ENCODE measurements at regions not wholly inside any gene's neighbourhood (a gene's known extent, or its start where the extent isn't known, plus 50 kb on each side); places are given as distances from the start of the nearest gene placed in this dataset.

DNA sequence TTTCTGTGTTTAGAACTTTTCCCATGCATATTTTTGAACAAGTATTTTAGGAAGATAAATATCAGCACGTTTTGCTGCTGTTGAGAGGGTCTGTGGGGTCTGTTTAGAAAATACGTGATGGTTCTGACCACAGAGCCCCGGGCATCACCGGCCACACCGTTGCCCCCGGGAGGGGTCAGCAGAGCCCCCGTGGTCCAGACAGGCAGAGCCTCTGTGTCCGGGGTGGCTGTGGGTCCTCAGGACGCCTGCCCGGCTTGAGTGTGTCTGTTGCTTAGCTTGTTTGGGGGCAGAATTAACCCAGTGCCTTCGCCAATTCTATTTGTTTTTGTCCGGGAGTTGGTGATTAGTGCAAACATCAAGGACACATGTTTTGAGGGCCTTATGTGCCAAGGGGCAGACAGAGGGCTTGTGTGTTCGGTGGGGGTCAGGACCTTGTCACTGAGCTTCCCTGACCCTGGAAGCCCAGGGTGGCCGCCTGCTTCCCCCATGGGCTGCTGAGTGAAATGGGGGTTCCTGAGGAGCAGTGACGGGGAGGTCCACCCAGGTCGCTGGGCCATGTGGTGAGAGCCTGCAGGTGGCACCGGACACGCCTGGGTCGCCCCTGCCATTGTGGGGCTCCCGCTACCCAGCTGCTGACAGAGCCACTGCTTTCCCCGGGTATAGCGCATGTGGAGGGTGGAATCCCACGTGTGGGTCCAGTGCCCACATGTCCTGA is 122.2 kb downstream of the SIK1 start:
- Mint-ChIP-seq H3K4me1 (peaks cover 3% of the 10 kb centered on the region; the same call in 1 of the 3 replicates), H3K27me3 (ENCODE audit: insufficient read depth, low read depth, poor library complexity) (peaks cover 9% of the 10 kb centered on the region), H3K4me3 (no peak overlapping the region), H3K36me3 (ENCODE audit: low read depth) (no peaks in the 10 kb centered on the region), H3K9me3 (no peaks in the 10 kb centered on the region), H3K27ac (no peak overlapping the region)
- Histone ChIP-seq H4K20me1 (replicated peaks; ENCODE audit: insufficient read depth) (no peaks in the 10 kb centered on the region), H3K4me1 (ENCODE audit: insufficient read depth) (no peaks in the 10 kb centered on the region), H3K27me3 (ENCODE audit: insufficient read depth) (no peaks in the 10 kb centered on the region), H3F3A (replicated peaks; ENCODE audit: low read depth) (no peaks in the 10 kb centered on the region), H3K36me3 (ENCODE audit: insufficient read depth) (no peaks in the 10 kb centered on the region), H3K4me2 (no peak overlapping the region), H3K4me3 (no peak overlapping the region), H3K79me2 (replicated peaks; ENCODE audit: insufficient read depth) (no peaks in the 10 kb centered on the region), H2AFZ (no peak overlapping the region), H3K27ac (ENCODE audit: low read depth) (no peak overlapping the region), H3K9me2 (ENCODE audit: insufficient read depth) (no peaks in the 10 kb centered on the region)
- TF ChIP-seq CREB1 (CRISPR knock-in tag; IDR thresholded peaks at IDR 0.05; ENCODE audit: low read depth) (no peak), POLR2AphosphoS5 (IDR thresholded peaks at IDR 0.05; ENCODE audit: low read depth) (no peak), NANOG (IDR thresholded peaks at IDR 0.05; ENCODE audit: borderline replicate concordance) (no peak), JUNB (IDR thresholded peaks at IDR 0.05; ENCODE audit: unreplicated experiment) (no peak), ETS1 (IDR thresholded peaks at IDR 0.05) (no peak)
- ATAC-seq (no peak), DNase-seq (ENCODE audit: low spot score) (no peak)

DNA sequence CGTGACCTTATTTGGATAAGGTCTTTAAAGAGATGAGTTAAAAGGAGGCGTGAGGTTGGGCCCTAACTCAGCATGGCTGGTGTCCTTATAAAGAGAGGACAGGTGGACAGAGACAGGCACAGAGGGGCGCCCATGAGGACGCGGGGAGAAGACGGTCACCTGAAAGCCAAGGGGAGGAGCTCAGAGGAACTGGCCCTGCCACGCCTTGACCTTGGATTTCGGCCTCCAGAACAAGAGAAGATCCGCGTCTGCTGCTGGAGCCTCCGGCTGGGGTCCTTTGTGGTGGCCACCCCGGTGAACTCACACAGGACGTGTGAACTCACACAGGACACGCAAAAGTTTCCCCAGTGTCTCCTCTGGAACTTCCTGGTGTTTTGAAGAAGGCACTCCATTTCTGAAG is 122.7 kb downstream of the SIK1 start:
- H3K27ac Mint-ChIP-seq, result no peak overlapping the region
- no peaks in the 10 kb centered on the region for H3F3A ChIP-seq (replicated peaks; ENCODE audit: low read depth)
- DNase-seq (ENCODE audit: low spot score), result no peak
- no peaks in the 10 kb centered on the region for H3K36me3 ChIP-seq (ENCODE audit: insufficient read depth)
- no peaks in the 10 kb centered on the region for H3K79me2 ChIP-seq (replicated peaks; ENCODE audit: insufficient read depth)
- H2AFZ ChIP-seq, result no peak overlapping the region
- H3K27me3 ChIP-seq (ENCODE audit: insufficient read depth), result no peaks in the 10 kb centered on the region
- no peaks in the 10 kb centered on the region for H3K9me2 ChIP-seq (ENCODE audit: insufficient read depth)
- no peaks in the 10 kb centered on the region for H3K36me3 Mint-ChIP-seq (ENCODE audit: low read depth)
- no peaks in the 10 kb centered on the region for H4K20me1 ChIP-seq (replicated peaks; ENCODE audit: insufficient read depth)
- no peak overlapping the region for H3K4me3 Mint-ChIP-seq
- H3K4me1 Mint-ChIP-seq, result peaks cover 3% of the 10 kb centered on the region; the same call in 1 of the 3 replicates
- no peak overlapping the region for H3K27ac ChIP-seq (ENCODE audit: low read depth)
- no peak overlapping the region for H3K4me2 ChIP-seq
- no peak overlapping the region for H3K4me3 ChIP-seq
- ATAC-seq, result no peak
- no peaks in the 10 kb centered on the region for H3K9me3 Mint-ChIP-seq
- H3K27me3 Mint-ChIP-seq (ENCODE audit: insufficient read depth, low read depth, poor library complexity), result peaks cover 11% of the 10 kb centered on the region
- no peaks in the 10 kb centered on the region for H3K4me1 ChIP-seq (ENCODE audit: insufficient read depth)
- TF ChIP-seq REST (IDR thresholded peaks at IDR 0.05; ENCODE audit: unreplicated experiment) (no peak), JUNB (IDR thresholded peaks at IDR 0.05; ENCODE audit: unreplicated experiment) (no peak), ZNF331 (CRISPR knock-in tag; IDR thresholded peaks at IDR 0.05; ENCODE audit: low read depth) (no peak), EZH2 (IDR thresholded peaks at IDR 0.05; ENCODE audit: low read depth, unreplicated experiment) (no peak), CREB1 (CRISPR knock-in tag; IDR thresholded peaks at IDR 0.05; ENCODE audit: low read depth) (no peak), POLR2AphosphoS5 (IDR thresholded peaks at IDR 0.05; ENCODE audit: low read depth) (no peak)
- TF ChIP-seq, protein P1, sequence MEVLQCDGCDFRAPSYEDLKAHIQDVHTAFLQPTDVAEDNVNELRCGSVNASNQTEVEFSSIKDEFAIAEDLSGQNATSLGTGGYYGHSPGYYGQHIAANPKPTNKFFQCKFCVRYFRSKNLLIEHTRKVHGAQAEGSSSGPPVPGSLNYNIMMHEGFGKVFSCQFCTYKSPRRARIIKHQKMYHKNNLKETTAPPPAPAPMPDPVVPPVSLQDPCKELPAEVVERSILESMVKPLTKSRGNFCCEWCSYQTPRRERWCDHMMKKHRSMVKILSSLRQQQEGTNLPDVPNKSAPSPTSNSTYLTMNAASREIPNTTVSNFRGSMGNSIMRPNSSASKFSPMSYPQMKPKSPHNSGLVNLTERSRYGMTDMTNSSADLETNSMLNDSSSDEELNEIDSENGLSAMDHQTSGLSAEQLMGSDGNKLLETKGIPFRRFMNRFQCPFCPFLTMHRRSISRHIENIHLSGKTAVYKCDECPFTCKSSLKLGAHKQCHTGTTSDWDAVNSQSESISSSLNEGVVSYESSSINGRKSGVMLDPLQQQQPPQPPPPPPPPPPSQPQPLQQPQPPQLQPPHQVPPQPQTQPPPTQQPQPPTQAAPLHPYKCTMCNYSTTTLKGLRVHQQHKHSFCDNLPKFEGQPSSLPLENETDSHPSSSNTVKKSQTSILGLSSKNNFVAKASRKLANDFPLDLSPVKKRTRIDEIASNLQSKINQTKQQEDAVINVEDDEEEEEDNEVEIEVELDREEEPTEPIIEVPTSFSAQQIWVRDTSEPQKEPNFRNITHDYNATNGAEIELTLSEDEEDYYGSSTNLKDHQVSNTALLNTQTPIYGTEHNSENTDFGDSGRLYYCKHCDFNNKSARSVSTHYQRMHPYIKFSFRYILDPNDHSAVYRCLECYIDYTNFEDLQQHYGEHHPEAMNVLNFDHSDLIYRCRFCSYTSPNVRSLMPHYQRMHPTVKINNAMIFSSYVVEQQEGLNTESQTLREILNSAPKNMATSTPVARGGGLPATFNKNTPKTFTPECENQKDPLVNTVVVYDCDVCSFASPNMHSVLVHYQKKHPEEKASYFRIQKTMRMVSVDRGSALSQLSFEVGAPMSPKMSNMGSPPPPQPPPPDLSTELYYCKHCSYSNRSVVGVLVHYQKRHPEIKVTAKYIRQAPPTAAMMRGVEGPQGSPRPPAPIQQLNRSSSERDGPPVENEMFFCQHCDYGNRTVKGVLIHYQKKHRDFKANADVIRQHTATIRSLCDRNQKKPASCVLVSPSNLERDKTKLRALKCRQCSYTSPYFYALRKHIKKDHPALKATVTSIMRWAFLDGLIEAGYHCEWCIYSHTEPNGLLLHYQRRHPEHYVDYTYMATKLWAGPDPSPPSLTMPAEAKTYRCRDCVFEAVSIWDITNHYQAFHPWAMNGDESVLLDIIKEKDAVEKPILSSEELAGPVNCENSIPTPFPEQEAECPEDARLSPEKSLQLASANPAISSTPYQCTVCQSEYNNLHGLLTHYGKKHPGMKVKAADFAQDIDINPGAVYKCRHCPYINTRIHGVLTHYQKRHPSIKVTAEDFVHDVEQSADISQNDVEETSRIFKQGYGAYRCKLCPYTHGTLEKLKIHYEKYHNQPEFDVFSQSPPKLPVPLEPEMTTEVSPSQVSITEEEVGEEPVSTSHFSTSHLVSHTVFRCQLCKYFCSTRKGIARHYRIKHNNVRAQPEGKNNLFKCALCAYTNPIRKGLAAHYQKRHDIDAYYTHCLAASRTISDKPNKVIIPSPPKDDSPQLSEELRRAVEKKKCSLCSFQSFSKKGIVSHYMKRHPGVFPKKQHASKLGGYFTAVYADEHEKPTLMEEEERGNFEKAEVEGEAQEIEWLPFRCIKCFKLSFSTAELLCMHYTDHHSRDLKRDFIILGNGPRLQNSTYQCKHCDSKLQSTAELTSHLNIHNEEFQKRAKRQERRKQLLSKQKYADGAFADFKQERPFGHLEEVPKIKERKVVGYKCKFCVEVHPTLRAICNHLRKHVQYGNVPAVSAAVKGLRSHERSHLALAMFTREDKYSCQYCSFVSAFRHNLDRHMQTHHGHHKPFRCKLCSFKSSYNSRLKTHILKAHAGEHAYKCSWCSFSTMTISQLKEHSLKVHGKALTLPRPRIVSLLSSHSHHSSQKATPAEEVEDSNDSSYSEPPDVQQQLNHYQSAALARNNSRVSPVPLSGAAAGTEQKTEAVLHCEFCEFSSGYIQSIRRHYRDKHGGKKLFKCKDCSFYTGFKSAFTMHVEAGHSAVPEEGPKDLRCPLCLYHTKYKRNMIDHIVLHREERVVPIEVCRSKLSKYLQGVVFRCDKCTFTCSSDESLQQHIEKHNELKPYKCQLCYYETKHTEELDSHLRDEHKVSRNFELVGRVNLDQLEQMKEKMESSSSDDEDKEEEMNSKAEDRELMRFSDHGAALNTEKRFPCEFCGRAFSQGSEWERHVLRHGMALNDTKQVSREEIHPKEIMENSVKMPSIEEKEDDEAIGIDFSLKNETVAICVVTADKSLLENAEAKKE (CRISPR knock-in tag; IDR thresholded peaks at IDR 0.05), result no peak

All from GM23338 (cell line).